GM18517 (cell line): ENCODE measurements at regions not wholly inside any gene's neighbourhood (a gene's known extent, or its start where the extent isn't known, plus 50 kb on each side); places are given as distances from the start of the nearest gene placed in this dataset.

Experiments used
- ATAC-seq: cut with Tn5 transposase; IDR thresholded peaks from one replicate; pipeline ENCODE4 v1.9.1; 2021; ENCODE audit warnings: mild to moderate bottlenecking, moderate library complexity; ENCODE audit not compliant: unreplicated experiment

DNA sequence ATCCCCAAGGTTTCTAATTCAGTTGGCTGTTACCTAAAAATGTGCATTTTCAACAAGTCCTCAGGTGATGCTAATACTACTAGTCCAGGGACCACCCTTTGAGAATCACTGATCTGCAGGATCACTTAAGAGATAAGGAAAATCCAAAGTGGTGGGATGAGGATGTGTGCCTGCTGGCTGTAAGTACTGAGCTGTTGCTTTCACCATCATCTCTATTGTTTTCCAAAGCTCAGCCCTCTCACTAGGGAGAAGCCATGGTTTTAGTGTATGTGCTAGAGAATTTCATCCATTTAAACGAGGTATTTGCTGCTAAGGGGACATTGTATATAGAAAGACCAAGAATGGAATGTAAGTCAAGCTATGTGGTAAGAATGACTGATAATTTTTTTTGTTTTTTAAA lies 202.3 kb downstream of the KIF21A start:
- ATAC-seq: no peak

DNA sequence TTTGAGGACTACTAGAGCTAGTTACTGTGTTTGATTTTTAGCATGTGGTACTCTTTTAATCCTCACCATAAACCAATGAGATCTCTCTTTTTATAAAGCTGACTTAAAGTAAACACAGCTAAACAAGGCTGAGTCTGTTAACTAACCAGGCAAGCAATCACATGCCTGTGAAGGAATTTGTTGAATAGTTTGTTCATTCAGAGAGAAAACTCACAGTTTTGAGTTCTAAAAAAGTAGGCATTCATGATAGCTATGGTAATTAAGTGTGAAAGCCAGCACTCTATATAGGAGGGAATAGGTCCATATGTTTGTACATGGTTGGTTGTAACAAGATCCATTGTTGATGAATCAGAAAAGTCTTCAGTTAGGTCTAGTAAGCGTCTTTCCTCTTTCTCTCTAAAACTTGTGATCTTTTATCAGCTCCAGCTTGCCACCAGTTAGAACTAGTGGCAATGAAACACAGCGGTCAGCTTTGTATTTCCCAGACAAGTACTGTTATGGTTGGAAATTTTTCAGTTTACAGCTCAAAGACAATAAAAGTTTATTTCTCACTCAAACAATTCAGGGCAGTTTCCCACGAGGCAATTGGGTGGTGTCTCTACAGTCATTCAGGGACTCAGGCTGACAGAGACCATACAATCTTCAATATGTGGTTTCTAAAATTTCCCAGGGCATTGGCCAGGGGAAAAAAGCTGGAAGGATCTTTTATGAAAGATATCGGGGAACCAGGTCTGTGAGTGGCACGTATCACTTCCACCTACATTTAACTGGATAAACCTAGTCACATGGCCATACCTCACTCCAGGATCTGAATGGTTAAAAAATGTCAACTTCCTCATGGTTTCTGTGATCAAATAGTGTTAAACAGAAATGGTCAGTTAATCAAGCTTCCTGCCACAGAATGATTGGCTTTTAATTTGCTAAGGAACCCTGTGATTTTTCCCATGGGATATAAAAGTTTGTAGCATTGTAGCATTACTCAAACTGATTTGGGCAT lies 203.1 kb downstream of the KIF21A start:
- no peak for ATAC-seq

DNA sequence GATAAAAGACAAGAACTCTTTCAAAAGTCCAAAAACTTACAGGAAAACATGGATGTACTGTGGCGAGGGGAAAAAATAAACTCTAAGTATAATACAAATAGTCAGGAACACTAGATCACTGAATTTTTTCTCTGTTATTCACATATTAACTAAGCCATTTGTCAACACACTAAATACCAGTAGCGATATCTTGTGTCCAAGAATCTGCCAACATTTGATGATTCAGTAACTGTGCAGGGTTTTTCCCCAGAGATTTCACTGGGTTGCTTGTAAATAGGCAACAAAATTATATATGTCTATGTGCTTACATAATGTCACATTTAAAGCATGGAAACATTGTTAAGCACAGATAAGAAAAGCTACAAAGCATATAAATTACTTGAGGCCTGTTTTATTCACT lies 205.9 kb downstream of the KIF21A start:
- no peak for ATAC-seq

DNA sequence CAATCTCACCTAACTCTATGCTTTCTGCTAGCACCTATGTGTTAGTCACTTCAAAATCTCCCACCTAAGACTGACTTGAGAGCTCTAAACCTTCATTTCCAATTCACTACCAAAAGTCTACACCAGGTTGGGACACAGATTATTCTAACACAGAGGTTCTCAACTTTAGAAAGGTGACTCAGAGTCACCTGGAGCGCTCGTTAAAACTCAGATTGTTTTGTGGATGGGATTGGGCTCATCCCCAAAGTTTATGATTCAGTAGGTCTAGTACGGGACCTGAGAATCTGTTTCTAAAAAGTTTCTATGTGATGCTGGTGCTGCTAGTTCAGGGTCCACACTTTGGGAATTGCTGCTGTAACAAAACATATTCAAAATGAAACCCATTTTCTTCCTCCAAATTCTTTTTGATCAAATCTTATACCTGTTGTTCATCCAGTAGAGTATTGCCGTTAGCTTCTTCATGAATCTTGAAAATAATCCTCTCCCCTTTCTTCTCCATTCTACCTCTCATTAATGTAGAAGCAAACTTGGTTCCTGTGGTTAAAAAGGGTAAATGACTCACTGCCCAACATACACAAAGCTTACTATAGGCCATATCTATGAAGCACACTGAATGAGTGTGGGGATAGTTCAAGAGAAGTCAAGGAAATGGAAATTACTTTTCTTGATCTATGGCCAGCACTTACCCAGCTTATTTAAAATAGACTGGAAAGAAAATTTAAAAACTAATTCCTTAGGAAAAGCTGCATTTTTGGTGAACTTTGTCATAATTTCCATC lies 206.7 kb downstream of the KIF21A start:
- ATAC-seq: no peak

DNA sequence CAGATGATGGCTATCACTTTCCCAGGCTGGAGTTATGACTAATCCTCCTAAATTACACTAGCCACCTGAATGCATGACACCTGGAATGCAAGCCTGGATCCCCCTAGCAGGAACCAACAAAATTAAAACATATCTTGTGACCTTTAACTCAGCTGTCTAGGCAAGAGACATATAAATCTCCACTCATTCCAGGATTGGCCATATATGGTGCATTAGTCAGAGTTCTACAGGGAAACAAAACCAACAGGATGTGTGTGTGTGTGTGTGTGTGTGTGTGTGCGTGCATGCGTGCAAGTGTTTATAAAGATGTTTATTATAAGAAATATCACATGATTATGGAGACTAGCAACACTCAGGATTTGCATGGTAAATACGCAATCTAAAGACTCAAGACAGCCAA lies 212.8 kb downstream of the KIF21A start:
- ATAC-seq: no peak

DNA sequence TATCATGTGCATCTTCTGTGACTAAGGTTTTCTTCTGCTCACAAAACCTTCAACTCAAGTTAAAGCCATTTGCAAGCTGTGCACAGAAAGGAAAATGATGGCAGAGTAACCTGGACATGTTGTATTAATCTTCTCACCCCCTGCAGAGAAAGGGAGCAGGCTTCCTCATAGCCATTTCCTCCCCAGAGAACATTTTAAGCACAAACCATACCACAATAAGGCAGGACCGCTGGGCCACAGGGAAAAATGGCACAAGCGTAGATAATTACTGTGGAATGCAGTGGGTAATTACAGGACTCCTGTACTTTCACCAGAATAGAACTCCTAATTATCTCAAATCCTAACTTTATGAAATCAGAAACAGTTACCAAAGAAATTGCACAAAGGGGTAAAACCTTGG lies 215.7 kb downstream of the KIF21A start:
- no peak for ATAC-seq

DNA sequence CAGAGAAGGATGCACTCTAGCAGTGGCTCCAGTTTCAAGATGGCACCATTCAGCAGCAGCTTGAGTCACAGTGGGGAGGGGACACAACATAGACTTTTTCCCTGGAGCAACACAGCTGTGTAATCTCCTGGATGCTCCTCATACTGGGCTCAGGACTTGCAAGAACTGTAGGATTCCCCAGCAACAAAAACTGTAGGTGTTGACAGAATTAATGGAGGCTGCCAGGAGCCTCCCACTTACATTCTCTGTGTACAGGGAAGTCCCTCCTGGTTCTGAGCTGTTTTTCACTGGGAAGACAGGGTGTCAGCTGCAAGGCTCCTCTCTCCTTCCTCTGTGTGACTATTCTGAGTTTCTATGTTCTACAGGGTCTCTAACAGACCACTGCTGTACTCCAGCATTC lies 217.9 kb downstream of the KIF21A start:
- no peak for ATAC-seq

DNA sequence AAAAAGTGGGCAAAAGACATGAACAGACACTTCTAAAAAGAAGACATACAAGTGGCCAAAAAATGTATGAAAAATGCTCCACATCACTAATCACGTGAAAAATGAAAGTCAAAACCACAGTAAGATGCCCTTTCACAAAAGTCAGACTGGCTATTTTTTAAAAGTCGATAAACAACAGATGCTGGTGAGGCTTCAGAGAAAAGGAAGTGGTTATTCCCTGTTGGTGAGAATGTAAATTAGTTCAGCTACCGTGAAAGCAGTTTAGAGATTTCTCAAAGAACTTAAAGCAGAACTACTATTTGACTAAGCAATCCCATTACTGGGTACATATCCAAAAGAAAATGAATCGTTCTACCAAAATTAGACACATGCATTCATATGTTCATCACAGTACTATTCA lies 237.0 kb downstream of the KIF21A start:
- peak; percentile 70 for ATAC-seq

DNA sequence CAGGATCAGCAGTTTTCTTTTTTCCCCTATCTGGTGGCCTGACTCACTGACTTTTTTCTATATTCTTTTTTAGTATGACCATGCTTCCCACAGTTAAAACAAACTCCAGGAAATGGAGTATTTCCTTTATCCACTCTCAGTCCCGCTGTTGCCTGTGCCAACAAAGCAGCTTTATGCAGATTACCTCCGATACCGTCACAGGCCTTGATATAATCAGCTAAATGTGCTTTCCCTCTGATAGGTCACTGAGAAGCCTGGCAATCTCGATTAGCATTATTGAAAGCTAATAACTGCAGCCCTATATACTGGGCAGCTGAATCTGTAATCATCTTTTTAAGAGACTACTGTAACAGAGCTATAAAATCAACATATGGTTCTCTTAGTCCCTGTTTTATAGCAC lies 243.6 kb downstream of the KIF21A start:
- ATAC-seq: no peak

DNA sequence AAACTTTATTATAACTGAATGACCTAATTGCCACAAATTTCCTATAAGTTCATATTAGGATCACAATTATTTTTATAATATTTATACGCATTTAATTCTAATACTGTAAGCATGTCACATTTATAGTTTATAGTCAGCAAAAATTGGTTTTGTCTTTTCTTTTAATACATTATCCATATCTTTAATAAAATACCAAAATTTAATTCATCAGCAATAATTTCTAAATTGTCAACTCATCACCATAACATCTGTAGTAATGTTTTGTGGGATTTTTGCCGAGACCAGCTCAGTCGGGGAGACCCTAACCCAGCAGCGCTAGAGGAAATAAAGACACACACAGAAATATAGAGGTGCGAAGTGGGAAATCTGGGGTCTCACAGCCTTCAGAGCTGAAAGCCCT lies 254.2 kb downstream of the KIF21A start:
- ATAC-seq: no peak

DNA sequence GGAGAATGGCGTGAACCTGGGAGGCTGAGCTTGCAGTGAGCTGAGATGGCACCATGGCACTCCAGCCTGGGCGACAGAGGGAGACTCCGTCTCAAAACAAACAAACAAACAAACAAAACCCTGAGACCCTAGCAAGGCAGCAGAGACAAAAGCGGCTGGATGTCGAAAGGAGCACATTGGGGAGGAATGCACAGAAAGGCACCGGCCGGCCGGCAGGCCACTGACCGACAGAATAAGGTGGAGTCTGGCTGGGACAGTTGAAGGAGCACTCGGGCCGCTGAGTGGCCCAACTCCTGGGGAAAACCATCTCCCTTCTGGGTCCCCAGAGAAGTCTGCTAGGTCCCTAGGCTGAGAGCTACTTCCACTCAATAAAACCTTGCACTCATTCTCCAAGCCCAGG lies 256.2 kb downstream of the KIF21A start:
- ATAC-seq: no peak

DNA sequence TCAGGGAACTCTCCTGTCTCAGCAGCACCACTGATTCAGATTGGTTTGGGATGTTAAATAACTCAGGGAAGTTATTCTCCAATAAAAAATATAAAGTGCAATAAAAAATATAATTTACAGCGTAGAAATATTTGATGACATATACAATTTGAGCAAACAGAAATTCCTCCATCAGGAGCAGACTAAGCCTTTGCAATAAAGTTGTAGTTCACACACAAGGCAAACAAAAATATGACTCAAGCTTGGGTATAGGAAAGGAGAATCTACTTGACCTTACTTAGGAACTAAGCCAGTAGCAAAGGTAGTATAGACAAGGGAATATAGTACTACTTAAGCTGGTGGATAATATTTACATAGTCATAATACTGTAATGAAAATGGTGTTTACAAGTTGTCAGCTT lies 264.1 kb downstream of the KIF21A start:
- ATAC-seq: no peak

DNA sequence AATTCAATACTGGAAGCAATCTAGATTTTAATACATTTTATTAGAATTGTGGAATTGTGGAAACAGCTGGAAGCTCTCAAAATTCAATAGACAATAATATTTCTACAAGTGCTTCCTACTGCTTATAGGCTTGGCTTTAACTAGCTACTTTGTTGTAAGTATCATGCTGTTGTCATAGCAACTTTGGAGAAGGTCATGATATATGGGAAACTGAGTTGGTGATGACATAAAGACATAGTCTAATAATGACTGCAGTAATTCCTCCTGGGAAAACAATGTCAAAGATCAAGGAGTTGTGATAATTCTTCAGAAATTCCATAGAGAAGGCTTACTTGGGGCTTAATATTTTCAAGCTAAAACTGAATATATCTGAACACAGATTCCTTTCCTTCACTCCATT lies 266.6 kb downstream of the KIF21A start:
- no peak for ATAC-seq

DNA sequence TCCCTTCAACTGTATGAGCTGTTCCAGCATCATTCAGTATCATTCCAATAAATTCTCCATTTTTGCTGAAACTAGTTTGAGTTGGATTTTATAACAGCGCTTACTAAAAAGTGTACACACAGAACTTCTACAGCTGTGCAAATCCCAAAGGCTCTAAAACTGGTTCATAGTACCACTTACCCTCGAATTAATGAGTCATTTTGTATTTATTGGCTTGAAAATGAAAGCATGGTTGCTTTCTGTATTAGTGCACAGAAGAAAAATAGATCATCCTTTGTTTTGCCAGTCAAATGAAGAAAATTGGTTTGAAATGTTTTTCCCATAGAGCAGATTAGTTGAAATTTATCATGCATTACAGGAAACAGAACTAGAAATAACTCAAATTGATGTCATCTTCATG lies 268.3 kb upstream of the CPNE8 start:
- peak; percentile 88 for ATAC-seq

DNA sequence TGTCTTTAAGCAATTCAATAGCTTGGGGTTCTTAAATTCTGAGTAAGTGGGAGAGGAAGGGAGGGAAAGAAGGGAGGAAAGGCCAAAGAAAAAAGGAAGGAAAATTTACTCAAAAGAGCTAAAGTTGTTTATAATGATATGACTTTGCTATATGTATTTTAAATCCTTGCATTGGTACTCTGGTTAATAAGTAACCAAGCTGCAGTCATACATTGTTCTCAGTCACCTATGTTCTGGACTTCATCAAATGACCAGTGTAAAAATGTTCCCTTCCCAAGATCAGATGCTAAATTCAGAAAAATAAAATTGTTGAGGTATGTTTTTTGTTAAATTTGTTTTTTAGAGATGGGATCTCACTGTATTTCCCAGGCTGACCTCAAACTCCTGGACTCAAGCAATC lies 259.9 kb upstream of the CPNE8 start:
- ATAC-seq: no peak

DNA sequence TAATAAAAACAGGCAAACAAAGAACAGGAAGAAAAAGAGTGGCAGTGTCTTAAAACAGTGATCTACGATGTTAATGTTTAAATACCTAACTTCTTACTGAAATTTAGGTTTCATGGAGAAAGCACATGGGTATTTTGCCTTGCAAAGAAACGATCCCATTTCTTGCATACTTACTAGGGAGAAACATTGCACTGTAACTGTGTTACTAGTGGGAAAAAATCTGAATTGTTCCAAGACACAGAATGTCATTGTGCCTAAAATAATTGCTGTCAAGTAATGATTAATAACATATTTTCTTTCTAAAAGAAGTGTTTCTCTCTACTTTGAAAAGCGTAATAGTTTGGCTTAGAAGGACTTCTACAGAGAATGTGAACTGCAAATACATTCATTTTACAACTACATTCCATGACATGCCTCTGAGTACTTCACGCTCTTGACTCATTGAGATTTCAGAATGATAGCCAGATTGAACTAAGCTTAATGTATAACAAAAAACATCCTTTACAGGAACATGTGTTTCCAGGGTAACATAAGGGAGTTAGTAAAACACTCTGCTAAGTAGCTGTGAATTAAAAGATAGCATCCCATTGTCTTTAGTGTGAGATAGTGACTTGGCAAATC lies 256.2 kb upstream of the CPNE8 start:
- no peak for ATAC-seq

DNA sequence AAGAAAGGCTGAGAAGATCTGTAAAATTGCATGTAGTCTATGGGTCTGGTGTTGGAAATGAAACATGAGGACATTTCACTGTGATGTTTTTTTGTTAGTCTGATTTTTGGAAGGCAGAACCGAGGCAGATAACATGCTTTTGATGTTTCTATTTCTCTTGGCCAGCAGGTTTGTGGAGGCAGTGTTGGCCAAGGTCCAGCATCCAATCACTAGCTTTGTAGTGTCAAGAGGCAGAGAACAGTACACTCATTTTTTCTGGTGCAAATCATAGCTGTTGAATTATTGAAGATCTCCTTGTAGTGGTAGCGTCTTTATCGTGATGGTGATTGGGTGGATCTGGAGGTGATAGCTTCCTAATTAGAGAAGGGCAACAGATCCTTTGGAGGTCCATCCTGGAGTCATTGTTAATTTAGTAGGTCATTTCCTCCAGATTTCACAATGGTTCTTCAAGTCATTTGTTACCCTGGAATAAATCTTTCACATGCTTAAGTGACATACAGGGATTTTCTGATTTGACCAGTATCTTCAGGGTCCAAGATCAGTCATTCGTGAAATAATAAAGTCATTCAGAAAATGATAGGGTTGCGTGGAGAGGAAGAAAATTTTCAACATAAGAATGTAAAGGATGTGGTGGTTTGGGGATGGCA lies 252.4 kb upstream of the CPNE8 start:
- no peak for ATAC-seq

DNA sequence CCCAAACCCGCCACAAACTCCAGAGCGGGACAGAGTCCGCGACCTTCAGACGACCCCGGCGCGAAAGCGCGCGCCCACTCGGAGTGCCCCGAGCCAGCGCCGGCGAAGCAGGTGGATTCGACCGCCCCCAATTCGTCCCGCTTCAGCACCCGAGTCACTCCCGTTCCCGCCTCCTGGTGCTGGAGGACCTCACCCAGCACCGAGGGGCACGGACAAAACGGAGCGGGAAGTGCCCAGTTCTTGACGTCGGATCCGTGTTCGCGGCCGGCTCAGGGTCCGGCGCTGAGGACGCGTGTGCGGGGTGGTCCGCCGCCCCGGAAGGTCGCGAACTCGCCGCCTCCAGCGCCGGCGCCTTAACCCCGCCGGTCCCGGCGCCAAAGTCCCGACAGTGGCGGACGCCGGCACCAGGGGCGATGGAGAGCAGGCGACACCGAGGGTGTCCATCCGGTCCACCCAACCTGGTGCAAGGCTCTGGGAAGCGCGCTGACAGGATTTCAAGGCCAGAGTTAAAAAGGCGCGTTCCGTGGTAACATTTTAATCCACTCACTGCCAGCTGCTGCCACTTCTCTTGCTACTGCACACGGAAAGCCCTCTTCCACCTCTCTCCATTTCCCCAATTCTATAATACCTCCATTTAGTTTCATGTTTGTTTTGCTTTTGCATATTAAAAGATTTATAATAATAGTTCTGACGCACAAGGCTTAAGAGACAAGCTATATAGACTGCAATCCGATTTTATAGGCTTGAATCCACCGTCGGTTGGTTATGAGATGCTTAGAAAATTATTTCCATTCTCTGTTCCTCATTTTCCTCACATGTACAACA lies 240.0 kb upstream of the CPNE8 start:
- ATAC-seq: peak; percentile 71

DNA sequence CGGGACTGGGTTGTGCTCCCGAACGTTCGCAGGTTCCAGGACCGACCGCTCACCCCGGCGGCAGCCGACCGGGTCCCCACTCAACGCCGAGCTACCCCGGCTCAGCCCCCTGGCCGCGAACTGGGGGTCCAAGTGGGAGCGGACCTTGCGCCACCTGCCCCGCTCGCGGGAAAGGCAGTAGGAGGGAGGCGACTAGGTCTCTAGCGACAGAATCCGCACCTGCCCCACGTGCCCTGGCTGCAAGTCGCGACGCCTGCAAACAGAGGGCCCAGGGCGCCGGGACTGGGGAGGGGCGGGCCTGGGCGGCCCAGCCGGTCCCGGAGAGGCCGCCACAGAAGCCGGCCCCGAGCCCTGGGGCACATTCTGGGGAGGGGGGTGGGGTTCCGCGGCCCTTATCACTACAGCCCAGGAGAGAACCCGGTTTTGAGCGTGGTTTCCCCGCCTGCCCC lies 239.2 kb upstream of the CPNE8 start:
- ATAC-seq: no peak

DNA sequence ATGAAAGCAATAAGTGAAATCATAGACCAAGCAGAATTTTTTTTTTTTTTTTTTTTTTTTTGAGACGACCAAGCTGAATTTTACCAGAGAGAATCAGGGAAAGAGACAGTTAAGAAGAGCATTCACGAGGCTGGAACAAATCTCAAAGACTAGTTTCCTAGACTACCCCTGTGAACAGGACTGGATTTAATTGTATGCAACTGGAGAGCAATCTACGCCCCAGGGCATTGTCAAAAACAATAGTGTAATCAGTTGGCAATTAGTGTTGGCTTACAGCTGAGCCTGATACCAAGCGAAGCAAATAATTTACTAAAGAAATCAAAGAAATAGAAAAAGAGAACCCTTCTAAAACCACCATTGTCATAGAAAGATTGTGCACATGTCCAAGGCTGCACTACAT lies 232.9 kb upstream of the CPNE8 start:
- ATAC-seq: no peak
